GM21717 (cell line): ENCODE measurements at regions not wholly inside any gene's neighbourhood (a gene's known extent, or its start where the extent isn't known, plus 50 kb on each side); places are given as distances from the start of the nearest gene placed in this dataset.
A peak's percentile ranks its signal among the peaks of the same experiment; 100 is the strongest.
"Not testable (repeated sequence)": the region's sequence is repeated elsewhere in the genome, so short reads cannot be mapped to it uniquely, and the experiment has no call there.

Experiments
- ATAC-seq: cut with Tn5 transposase; IDR thresholded peaks from one replicate; pipeline ENCODE4 v1.9.1; 2021; ENCODE audit warnings: mild to moderate bottlenecking, moderate library complexity; ENCODE audit not compliant: unreplicated experiment

DNA sequence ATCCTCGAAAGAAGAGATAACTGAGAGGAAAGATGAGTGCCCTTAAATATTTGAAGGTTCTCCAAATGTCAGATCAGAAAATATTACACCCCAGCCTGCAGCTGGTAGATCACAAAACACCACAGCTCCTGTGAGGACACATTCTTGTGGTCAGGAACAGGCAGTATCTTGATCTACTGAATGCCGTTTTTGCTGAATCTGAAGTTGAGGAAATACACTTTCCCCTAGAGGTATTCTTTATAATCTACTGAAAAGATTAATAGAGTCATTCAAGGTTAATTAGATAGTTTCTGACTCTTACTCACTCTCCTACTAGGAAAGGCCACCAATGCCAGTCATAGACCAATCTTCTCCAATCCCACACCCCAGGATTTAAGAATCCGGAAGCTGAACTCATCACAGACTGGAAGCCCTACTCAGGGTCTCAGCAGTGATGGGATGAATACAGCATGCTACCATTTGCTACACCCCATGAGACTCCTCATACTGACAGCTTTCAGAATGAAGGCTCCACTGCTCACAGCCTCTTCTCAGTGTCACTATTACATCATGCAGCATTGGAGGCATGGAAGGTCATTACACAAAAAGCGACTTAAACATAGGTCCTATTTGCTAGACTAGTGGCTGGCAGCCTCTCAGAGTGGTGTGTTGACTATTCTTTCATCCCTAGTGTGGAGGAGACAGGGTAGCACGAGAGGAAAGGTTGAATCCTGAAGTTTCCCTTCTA lies 143.9 kb upstream of the SLC1A3 start:
- ATAC-seq, result no peak

DNA sequence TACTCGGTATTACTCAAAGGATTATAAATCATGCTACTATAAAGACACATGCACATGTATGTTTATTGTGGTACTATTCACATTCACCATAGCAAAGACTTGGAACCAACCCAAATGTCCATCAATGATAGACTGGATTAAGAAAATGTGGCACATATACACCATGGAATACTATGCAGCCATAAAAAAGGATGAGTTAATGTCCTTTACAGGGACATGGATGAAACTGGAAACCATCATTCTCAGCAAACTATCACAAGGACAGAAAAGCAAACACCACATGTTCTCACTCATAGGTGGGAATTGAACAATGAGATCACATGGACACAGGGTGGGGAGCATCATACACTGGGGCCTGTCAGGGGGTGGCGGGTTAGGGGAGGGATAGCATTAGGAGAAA lies 130.5 kb upstream of the SLC1A3 start:
- ATAC-seq, result not testable (repeated sequence)

- ATAC-seq, result no peak
Measured at GRCh38 chr5:36478646-36479317, 127.6 kb upstream of the SLC1A3 start.

GRCh38 chr5:36481454-36482120 lies 124.8 kb upstream of the SLC1A3 start:
- no peak for ATAC-seq

- ATAC-seq, result no peak
Measured at GRCh38 chr5:36482812-36483211, 123.6 kb upstream of the SLC1A3 start.

DNA sequence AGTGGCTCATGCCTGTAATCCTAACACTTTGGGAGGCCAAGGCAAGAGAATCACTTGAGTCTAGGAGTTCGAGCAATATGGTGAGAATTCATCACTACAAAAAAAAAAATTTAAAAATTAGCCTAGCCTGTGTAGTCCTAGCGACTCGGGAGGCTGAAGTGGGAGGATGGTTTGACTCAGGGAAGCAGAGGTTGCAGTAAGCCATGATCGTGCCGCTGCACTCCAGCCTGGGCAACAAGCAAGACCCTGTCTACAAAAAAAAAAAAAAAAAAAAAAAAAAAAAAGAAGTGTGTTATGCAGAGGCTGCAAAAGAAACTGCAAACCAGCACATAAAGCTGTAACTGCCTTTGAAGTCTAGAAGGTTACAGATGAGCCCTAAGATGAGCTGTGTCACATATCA lies 116.9 kb upstream of the SLC1A3 start:
- no peak for ATAC-seq

- no peak for ATAC-seq
Measured at GRCh38 chr5:36491856-36492255, 114.5 kb upstream of the SLC1A3 start.

DNA sequence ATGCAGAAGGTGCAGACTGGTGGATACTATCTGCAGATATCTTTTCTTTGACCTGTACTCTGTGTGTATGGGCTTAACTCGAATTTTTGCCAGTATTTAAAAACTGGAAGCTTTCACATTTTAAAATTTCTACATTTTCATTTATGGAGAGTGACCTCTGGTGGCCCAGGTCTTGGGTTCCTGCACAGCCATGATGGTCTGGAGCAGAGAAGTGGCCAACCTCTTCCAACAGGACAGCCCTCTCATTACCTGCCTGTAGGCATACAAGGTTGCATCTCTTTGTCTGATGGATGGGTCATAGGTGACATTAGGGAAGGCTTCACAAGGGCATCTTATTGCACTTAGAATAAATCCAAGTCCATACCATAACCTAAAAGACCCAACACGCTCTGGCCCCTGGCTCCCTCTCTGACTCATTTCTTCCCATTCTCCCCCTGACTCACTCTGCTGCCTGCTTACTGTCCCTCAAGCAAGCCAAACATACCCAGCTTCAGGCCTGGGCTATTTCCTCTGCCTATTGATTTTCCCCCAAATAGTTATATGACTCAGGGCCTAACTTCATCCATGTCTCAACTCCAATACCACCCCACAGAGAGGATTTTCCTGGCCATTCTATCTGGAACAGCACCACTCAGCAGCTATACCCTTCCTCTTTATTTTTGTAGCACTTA lies 113.3 kb upstream of the SLC1A3 start:
- no peak for ATAC-seq

GRCh38 chr5:36494028-36494427 lies 112.4 kb upstream of the SLC1A3 start:
- no peak for ATAC-seq

GRCh38 chr5:36494841-36495601 lies 111.4 kb upstream of the SLC1A3 start:
- no peak for ATAC-seq

- ATAC-seq, result no peak
Measured at GRCh38 chr5:36495611-36496010, 110.8 kb upstream of the SLC1A3 start.

DNA sequence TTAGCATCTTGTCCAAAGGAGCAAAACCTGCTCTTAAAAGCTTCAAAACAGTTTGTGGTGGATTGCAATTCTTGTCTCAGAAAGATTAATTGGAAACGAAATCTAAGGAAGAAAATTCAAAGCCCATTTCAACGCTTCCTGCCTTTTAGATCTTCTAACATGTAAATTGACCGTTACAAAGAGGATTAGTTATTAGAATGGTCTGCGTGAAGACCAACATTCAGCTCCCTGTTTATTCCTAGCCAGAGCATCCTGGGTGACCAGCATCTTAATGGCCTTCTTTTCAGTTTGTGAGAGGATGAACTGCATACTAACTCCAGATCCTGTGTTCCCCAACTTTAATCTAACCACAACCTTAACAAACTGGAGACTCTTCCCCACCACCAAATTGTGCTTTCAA lies 109.9 kb upstream of the SLC1A3 start:
- no peak for ATAC-seq

- no peak for ATAC-seq
Measured at GRCh38 chr5:36502608-36503007, 103.8 kb upstream of the SLC1A3 start.

DNA sequence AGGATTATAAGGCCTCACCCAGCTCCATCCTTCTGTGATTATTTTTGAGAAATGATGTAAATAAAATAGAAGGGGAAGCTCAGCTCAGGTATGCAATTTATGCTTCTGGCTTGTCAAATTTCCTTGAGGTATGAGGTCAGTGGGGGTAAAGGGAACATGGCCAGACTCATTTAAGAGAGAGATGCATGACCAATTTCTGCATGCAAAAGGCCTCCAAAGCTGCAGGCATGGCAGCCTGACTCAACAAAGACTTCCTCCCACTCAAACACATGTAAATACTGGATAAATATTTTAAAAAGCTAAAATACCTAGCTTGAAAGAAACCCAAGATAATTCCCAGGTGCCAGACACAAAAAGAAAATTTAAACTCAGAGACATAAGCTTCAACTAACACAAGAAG lies 101.4 kb upstream of the SLC1A3 start:
- ATAC-seq, result no peak

DNA sequence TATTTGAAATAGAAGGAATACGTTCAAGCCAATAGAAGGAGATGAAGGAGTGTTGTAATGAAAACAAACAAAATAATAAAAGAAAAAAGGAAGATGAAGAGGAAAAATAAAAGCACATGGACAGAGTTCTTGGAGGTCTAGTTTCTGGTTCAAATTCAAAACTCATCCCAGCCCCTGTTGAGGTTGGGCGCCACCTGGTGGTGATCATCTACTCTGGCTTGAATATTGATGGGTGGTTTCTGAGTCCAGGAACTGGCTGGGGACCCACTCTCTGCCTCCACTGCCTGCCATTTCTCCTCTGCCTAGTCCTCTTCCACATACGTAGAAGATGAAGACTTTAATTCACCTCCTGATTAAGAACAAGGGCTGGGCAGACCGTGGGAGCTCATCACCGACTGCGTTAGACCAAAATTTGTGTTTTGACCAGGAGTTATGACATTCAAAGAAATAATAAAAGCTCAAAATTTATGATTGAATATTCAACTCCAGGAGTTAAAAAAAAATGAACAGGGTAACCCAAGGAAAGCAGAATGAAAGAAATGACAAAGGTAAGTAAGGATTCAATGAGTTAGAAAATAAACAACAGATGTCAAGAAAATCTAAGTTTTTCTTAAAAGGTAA lies 99.0 kb upstream of the SLC1A3 start:
- peak; percentile 64 for ATAC-seq

- ATAC-seq, result not testable (repeated sequence)
Measured at GRCh38 chr5:36508331-36508730, 98.1 kb upstream of the SLC1A3 start.

DNA sequence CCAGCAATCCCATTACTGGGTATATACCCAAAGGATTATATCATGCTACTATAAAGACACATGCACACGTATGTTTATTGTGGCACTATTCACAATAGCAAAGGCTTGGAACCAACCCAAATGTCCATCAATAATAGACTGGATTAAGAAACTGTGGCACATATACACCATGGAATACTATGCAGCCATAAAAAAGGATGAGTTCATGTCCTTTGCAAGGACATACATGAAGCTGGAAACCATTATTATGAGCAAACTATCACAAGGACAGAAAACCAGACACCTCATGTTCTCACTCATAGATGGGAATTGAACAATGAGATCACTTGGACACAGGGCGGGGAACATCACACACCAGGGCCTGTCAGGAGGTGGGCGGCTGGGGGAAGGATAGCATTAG lies 92.8 kb upstream of the SLC1A3 start:
- not testable (repeated sequence) for ATAC-seq

DNA sequence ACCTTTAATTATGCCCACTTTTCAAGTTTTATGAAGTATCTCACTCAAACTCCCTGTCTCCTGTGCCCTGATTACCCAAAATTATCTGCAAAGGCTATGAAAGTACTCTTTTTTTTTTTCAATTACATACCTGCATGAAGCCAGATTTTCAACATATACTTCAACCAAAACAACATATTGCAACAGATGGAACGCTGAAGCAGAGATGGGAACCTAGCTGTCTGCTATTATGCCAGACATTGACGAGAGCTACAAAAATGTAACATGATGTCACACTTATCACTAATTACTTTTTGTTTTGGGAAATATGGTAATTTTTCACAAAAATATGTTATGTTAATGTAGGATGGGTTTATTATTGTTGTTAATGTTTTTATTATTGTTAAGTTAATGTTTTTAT lies 86.5 kb upstream of the SLC1A3 start:
- no peak for ATAC-seq

GRCh38 chr5:36521219-36521618 lies 85.2 kb upstream of the SLC1A3 start:
- no peak for ATAC-seq
